A673 (cell line): ENCODE measurements at regions not wholly inside any gene's neighbourhood (a gene's known extent, or its start where the extent isn't known, plus 50 kb on each side); places are given as distances from the start of the nearest gene placed in this dataset.

Experiments
- CTCF ChIP-seq: fragments of 300-800, 200-600 bp; sonication (generic); conservative IDR thresholded peaks from 2 replicates; pipeline ENCODE4 v1.5.1; 2017; ENCODE audit warnings: low read depth, mild to moderate bottlenecking, antibody characterized with exemption, low read length, moderate library complexity, mixed read lengths
- EZH2 ChIP-seq: fragments of 200-600 bp; sonication (generic); IDR thresholded peaks from 2 replicates; pipeline ENCODE4 v1.6.1; 2017; ENCODE audit warnings: borderline replicate concordance, low read depth, mild to moderate bottlenecking, mixed read lengths, antibody characterized with exemption, low read length; ENCODE audit not compliant: poor library complexity, severe bottlenecking

GRCh38 chr16:86033971-86034370 is 135.0 kb downstream of the IRF8 start:
- TF ChIP-seq CTCF (no peak), EZH2 (no peak)
